SU-DHL-6 (cell line): ENCODE measurements at regions not wholly inside any gene's neighbourhood (a gene's known extent, or its start where the extent isn't known, plus 50 kb on each side); places are given as distances from the start of the nearest gene placed in this dataset.

ENCODE experiments used
- CTCF ChIP-seq: fragments of 200-600 bp; sonication (generic); IDR thresholded peaks from one replicate; pipeline ENCODE4 v1.5.1; 2017; ENCODE audit warnings: antibody characterized with exemption, mild to moderate bottlenecking, low read length, moderate library complexity; ENCODE audit not compliant: insufficient read depth, poor library complexity, severe bottlenecking
- EZH2phosphoT487 ChIP-seq: fragments of 200-600 bp; sonication (generic), shearing (Covaris generic); conservative IDR thresholded peaks from 2 replicates; pipeline ENCODE4 v1.6.1; 2018; ENCODE audit warnings: mild to moderate bottlenecking, antibody characterized with exemption, low read length, moderate library complexity, mixed read lengths

GRCh38 chr10:29127731-29128130 lies 161.1 kb upstream of the LYZL1 start:
- no peak for TF ChIP-seq EZH2phosphoT487
- TF ChIP-seq CTCF, result no peak
